Liver (tissue), 3 donors: ENCODE measurements at regions not wholly inside any gene's neighbourhood (a gene's known extent, or its start where the extent isn't known, plus 50 kb on each side); places are given as distances from the start of the nearest gene placed in this dataset.

Experiments
- EGR1 ChIP-seq, 2 donors: IDR thresholded peaks; 2 replicates each; pipeline ENCODE4 v1.6.1; 2016 to 2018; ENCODE audit warnings: antibody characterized with exemption in 2 of 2, low read depth in 2 of 2
- HNF4A ChIP-seq, 2 donors: conservative IDR thresholded peaks; 2 replicates each; pipeline ENCODE4 v1.6.1; 2016; ENCODE audit warnings: antibody characterized with exemption in 2 of 2, mild to moderate bottlenecking in 2 of 2
- HNF4G ChIP-seq: IDR thresholded peaks from 2 replicates; pipeline ENCODE4 v1.6.1; 2016; ENCODE audit warnings: antibody characterized with exemption
- SP1 ChIP-seq: IDR thresholded peaks from 2 replicates; pipeline ENCODE4 v1.6.1; 2018; ENCODE audit warnings: antibody characterized with exemption, mild to moderate bottlenecking
- TAF1 ChIP-seq: conservative IDR thresholded peaks from 2 replicates; pipeline ENCODE4 v1.6.1; 2016; ENCODE audit warnings: antibody characterized with exemption, mild to moderate bottlenecking
- TF ChIP-seq, protein P1 (sequence below): fragments of 150-350 bp; IDR thresholded peaks from 2 replicates; pipeline ENCODE4 v1.5.1; 2017; ENCODE audit warnings: improper control_type of control experiment, low read depth, low read length; ENCODE audit not compliant: missing input control
- TF ChIP-seq, protein P2 (sequence below): IDR thresholded peaks from 2 replicates; pipeline ENCODE4 v1.6.1; 2016; ENCODE audit warnings: antibody characterized with exemption
- TF ChIP-seq, protein P3 (sequence below): IDR thresholded peaks from 2 replicates; pipeline ENCODE4 v1.6.1; 2016; ENCODE audit warnings: antibody characterized with exemption
- donor health status: healthy.
- donor health status: healthy.

DNA sequence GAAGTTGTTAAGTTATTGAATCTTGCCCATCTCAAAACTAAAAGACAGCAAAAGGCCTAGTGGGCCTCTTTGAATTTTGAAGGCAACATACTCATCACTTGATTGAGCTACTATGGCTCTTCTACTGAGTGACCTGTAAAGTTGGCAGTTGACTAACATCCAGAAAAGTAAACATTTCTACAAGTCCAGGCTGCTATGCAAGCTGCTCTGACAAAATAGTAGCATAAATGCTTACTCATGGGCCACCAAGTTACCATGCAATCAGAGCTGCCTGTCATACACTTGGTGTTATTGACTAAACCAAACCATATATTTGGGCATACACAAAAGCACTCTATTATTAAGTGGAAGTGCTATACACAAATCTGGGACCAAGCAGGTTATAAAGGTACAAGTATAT, 148.8 kb downstream of the DDX3Y start:
- TF ChIP-seq SP1 (no peak), EGR1 (IDR thresholded peaks at IDR 0.05; ENCODE audit: low read depth in 2 of 2) (no peak), HNF4A (conservative IDR thresholded peaks at IDR 0.05) (no peak), HNF4G (no peak), TAF1 (no peak)
- TF ChIP-seq, protein P1, sequence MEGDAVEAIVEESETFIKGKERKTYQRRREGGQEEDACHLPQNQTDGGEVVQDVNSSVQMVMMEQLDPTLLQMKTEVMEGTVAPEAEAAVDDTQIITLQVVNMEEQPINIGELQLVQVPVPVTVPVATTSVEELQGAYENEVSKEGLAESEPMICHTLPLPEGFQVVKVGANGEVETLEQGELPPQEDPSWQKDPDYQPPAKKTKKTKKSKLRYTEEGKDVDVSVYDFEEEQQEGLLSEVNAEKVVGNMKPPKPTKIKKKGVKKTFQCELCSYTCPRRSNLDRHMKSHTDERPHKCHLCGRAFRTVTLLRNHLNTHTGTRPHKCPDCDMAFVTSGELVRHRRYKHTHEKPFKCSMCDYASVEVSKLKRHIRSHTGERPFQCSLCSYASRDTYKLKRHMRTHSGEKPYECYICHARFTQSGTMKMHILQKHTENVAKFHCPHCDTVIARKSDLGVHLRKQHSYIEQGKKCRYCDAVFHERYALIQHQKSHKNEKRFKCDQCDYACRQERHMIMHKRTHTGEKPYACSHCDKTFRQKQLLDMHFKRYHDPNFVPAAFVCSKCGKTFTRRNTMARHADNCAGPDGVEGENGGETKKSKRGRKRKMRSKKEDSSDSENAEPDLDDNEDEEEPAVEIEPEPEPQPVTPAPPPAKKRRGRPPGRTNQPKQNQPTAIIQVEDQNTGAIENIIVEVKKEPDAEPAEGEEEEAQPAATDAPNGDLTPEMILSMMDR, result no peak
- TF ChIP-seq, protein P2, sequence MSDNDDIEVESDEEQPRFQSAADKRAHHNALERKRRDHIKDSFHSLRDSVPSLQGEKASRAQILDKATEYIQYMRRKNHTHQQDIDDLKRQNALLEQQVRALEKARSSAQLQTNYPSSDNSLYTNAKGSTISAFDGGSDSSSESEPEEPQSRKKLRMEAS, result no peak
- TF ChIP-seq, protein P3, sequence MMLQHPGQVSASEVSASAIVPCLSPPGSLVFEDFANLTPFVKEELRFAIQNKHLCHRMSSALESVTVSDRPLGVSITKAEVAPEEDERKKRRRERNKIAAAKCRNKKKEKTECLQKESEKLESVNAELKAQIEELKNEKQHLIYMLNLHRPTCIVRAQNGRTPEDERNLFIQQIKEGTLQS, result no peak
